SH-SY5Y (cell line): ENCODE measurements at regions not wholly inside any gene's neighbourhood (a gene's known extent, or its start where the extent isn't known, plus 50 kb on each side); places are given as distances from the start of the nearest gene placed in this dataset.

Source experiments
- GATA2 ChIP-seq: IDR thresholded peaks from 2 replicates; pipeline ENCODE4 v1.6.1; 2011; ENCODE audit warnings: mild to moderate bottlenecking, low read depth, low read length
- GATA3 ChIP-seq: IDR thresholded peaks from 2 replicates; pipeline ENCODE4 v1.6.1; 2011; ENCODE audit warnings: low read depth, mild to moderate bottlenecking, low read length, moderate library complexity

- no peak for TF ChIP-seq GATA2
- TF ChIP-seq GATA3: no peak
These were observed 534.7 kb upstream of the ARGLU1 start for GRCh38 chr13:107102676-107103075.
